ENCODE measurements at regions not wholly inside any gene's neighbourhood (a gene's known extent, or its start where the extent isn't known, plus 50 kb on each side); places are given as distances from the start of the nearest gene placed in this dataset.

GRCh38 chr5:142455856-142456255 is 131.0 kb upstream of the SPRY4 start:
- TF ChIP-seq CTCF (IDR thresholded peaks at IDR 0.05) (no peak), POLR2A (IDR thresholded peaks at IDR 0.05) (no peak), POLR2AphosphoS5 (IDR thresholded peaks at IDR 0.05) (no peak)
- no peak overlapping the region for H3K4me3 ChIP-seq
- no peak overlapping the region for H3K27ac ChIP-seq
- intact Hi-C loops (cut with DNase I; ENCODE audit: low total_unique reads), result no loop called here
- no peaks in the 10 kb centered on the region for H3K36me3 ChIP-seq
- no peaks in the 10 kb centered on the region for H3K27me3 ChIP-seq
- peaks cover 3 to 10% of the 10 kb centered on the region in 2 donors for H3K9me3 ChIP-seq
- DNase-seq (ENCODE audit: low spot score in 2 of 2), result no peak
- no peaks in the 10 kb centered on the region for H3K4me1 ChIP-seq

GRCh38 chr5:142453932-142454331 is 129.1 kb upstream of the SPRY4 start:
- Histone ChIP-seq H3K27me3 (no peaks in the 10 kb centered on the region), H3K4me1 (no peaks in the 10 kb centered on the region), H3K4me3 (no peak overlapping the region), H3K36me3 (no peaks in the 10 kb centered on the region), H3K9me3 (peaks cover 1 to 10% of the 10 kb centered on the region in 2 donors), H3K27ac (no peak overlapping the region)
- intact Hi-C loops (cut with DNase I; ENCODE audit: low total_unique reads), result no loop called here
- TF ChIP-seq POLR2A (IDR thresholded peaks at IDR 0.05) (no peak), CTCF (IDR thresholded peaks at IDR 0.05) (no peak), POLR2AphosphoS5 (IDR thresholded peaks at IDR 0.05) (no peak)
- DNase-seq (ENCODE audit: low spot score in 2 of 2), result no peak

- DNase-seq (ENCODE audit: low spot score in 2 of 2), result no peak
- Histone ChIP-seq H3K9me3 (no peaks in the 10 kb centered on the region), H3K4me3 (no peak overlapping the region), H3K4me1 (no peaks in the 10 kb centered on the region), H3K27me3 (no peaks in the 10 kb centered on the region), H3K27ac (no peak overlapping the region), H3K36me3 (no peaks in the 10 kb centered on the region)
- TF ChIP-seq POLR2AphosphoS5 (IDR thresholded peaks at IDR 0.05), result no peak
- no peak for TF ChIP-seq CTCF (IDR thresholded peaks at IDR 0.05)
- no peak for TF ChIP-seq POLR2A (IDR thresholded peaks at IDR 0.05)
- intact Hi-C loops (cut with DNase I; ENCODE audit: low total_unique reads), result no loop called here
Observed at GRCh38 chr5:142450419-142450818, 125.6 kb upstream of the SPRY4 start.

- Histone ChIP-seq H3K4me1 (no peaks in the 10 kb centered on the region), H3K27ac (no peak overlapping the region), H3K9me3 (no peaks in the 10 kb centered on the region), H3K36me3 (no peaks in the 10 kb centered on the region), H3K27me3 (no peaks in the 10 kb centered on the region), H3K4me3 (no peak overlapping the region)
- TF ChIP-seq POLR2AphosphoS5 (IDR thresholded peaks at IDR 0.05) (no peak), CTCF (IDR thresholded peaks at IDR 0.05) (no peak), POLR2A (IDR thresholded peaks at IDR 0.05) (no peak)
- intact Hi-C loops (cut with DNase I; ENCODE audit: low total_unique reads), result no loop called here
- DNase-seq (ENCODE audit: low spot score in 2 of 2), result no peak
Observed at GRCh38 chr5:142447887-142448286, 123.1 kb upstream of the SPRY4 start.

GRCh38 chr5:142446960-142447279 is 122.1 kb upstream of the SPRY4 start:
- DNase-seq (ENCODE audit: low spot score in 2 of 2), result no peak
- Histone ChIP-seq H3K9me3 (no peaks in the 10 kb centered on the region), H3K27me3 (no peaks in the 10 kb centered on the region), H3K27ac (peak overlapping the region; percentile 42 to 77), H3K4me3 (no peak overlapping the region), H3K36me3 (no peaks in the 10 kb centered on the region), H3K4me1 (peaks cover 0 to 2% of the 10 kb centered on the region in 2 donors)
- intact Hi-C loops (cut with DNase I; ENCODE audit: low total_unique reads), result no loop called here
- TF ChIP-seq POLR2A (IDR thresholded peaks at IDR 0.05) (no peak), POLR2AphosphoS5 (IDR thresholded peaks at IDR 0.05) (no peak), CTCF (IDR thresholded peaks at IDR 0.05) (no peak)
